ENCODE measurements at regions not wholly inside any gene's neighbourhood (a gene's known extent, or its start where the extent isn't known, plus 50 kb on each side); places are given as distances from the start of the nearest gene placed in this dataset.
"Not testable (repeated sequence)": the region's sequence is repeated elsewhere in the genome, so short reads cannot be mapped to it uniquely, and the experiment has no call there.

DNA sequence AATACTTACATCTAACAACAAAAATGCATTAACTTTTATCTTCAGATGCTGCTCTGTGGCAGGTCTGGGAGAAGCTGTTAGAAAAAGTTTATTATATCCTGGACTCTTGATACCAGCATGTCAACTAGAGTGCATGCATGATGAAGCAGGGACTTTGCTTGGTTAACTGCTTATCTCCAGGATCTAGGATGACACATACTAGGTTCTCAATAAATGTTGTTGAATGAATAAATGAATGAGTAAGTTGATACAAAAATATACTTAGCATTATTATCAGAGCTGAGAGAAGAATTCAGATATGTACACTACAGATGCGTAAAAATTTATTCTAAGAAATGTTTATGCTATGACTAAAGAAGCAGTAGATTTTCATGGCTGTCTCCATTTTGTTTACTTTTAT, 304.3 kb downstream of the LTN1 start:
- no peaks in the 10 kb centered on the region for H3K4me1 ChIP-seq
- intact Hi-C loops (cut with DNase I; ENCODE audit: low total_unique reads) = no loop called here
- DNase-seq = no peak
- H3K36me3 ChIP-seq = no peaks in the 10 kb centered on the region
- 95 to 100% (median 98%) methylated on average over 1 of the region's 1 CpG for WGBS, 5 donors
- TF ChIP-seq, protein P1, sequence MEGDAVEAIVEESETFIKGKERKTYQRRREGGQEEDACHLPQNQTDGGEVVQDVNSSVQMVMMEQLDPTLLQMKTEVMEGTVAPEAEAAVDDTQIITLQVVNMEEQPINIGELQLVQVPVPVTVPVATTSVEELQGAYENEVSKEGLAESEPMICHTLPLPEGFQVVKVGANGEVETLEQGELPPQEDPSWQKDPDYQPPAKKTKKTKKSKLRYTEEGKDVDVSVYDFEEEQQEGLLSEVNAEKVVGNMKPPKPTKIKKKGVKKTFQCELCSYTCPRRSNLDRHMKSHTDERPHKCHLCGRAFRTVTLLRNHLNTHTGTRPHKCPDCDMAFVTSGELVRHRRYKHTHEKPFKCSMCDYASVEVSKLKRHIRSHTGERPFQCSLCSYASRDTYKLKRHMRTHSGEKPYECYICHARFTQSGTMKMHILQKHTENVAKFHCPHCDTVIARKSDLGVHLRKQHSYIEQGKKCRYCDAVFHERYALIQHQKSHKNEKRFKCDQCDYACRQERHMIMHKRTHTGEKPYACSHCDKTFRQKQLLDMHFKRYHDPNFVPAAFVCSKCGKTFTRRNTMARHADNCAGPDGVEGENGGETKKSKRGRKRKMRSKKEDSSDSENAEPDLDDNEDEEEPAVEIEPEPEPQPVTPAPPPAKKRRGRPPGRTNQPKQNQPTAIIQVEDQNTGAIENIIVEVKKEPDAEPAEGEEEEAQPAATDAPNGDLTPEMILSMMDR (IDR thresholded peaks at IDR 0.05) = no peak
- TF ChIP-seq EP300 (IDR thresholded peaks at IDR 0.05) = no peak
- TF ChIP-seq POLR2A (IDR thresholded peaks at IDR 0.05) = no peak
- TF ChIP-seq POLR2AphosphoS5 (IDR thresholded peaks at IDR 0.05) = no peak
- H3K27me3 ChIP-seq = no peaks in the 10 kb centered on the region
- no peak overlapping the region for H3K4me3 ChIP-seq
- H3K27ac ChIP-seq = no peak overlapping the region
- no peaks in the 10 kb centered on the region for H3K9me3 ChIP-seq

DNA sequence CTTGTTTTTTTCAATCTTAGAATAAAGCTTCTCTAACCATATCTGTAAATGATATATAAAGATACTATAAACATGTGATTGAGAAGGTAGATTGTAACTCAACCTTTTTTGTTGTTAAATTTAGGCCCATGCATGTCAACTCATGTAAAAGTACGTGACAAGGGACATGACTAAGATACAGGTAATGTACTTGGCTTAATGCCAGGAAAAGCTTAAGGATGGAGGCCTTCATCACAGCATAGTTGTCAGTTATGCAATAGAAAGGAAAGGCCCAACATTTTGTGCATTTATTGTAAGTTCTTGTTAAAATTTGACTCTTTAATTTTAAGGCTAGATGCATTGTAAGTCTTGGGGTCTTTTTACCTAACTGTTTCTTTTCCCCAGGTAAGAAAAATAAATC, 305.1 kb downstream of the LTN1 start:
- no peaks in the 10 kb centered on the region for H3K36me3 ChIP-seq
- intact Hi-C loops (cut with DNase I; ENCODE audit: low total_unique reads) = no loop called here
- H3K9me3 ChIP-seq = no peaks in the 10 kb centered on the region
- WGBS, 5 donors = 76 to 96% (median 88%) methylated on average over 1 of the region's 1 CpG
- TF ChIP-seq POLR2A (IDR thresholded peaks at IDR 0.05) = no peak
- TF ChIP-seq, protein P1 (IDR thresholded peaks at IDR 0.05) = no peak
- no peak for TF ChIP-seq EP300 (IDR thresholded peaks at IDR 0.05)
- no peak for TF ChIP-seq POLR2AphosphoS5 (IDR thresholded peaks at IDR 0.05)
- H3K27me3 ChIP-seq = no peaks in the 10 kb centered on the region
- H3K4me3 ChIP-seq = no peak overlapping the region
- no peaks in the 10 kb centered on the region for H3K4me1 ChIP-seq
- no peak overlapping the region for H3K27ac ChIP-seq
- no peak for DNase-seq

DNA sequence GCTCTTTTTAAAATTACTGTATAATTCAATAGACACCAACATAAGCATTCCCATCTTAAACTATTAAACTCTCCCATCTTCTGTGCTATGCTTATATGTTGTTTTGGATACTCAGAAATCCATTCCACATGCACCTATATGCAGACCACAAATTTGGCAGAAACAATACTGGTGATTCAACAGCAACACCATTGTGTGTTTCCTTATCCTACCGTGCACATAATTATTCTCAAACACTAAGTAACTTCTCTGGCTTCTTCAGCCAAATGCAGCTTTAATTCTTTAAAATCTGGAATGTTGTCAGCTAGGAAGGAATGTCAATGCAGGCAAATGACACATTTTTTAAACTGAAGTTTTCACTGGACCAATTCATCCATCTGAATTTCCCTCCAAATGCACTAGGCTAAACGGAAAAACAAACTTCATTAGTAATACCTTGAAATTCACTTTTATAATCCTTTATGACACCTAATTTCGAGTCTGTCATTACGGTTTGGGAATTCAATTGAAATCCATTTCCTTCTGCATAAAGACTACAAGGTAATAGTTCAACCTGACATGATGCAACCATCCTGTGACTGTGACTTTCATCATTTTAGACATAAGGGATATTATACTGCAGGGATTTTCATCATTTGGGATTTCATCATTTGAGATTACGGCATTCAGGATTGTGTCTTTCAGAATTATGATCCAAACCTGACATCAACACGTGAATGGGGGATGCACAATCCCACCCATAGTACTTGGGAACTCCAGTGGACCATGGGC, 308.5 kb downstream of the LTN1 start:
- 79 to 86% (median 82%) methylated on average over 6 of the region's 6 CpGs for WGBS, 5 donors
- Histone ChIP-seq H3K4me1 (no peaks in the 10 kb centered on the region), H3K27ac (no peak overlapping the region), H3K4me3 (no peak overlapping the region), H3K9me3 (no peaks in the 10 kb centered on the region), H3K36me3 (no peaks in the 10 kb centered on the region), H3K27me3 (no peaks in the 10 kb centered on the region)
- no peak for TF ChIP-seq POLR2AphosphoS5 (IDR thresholded peaks at IDR 0.05)
- no peak for TF ChIP-seq EP300 (IDR thresholded peaks at IDR 0.05)
- TF ChIP-seq, protein P1 (IDR thresholded peaks at IDR 0.05) = no peak
- no peak for TF ChIP-seq POLR2A (IDR thresholded peaks at IDR 0.05)
- intact Hi-C loops (cut with DNase I; ENCODE audit: low total_unique reads) = no loop called here
- DNase-seq = no peak

DNA sequence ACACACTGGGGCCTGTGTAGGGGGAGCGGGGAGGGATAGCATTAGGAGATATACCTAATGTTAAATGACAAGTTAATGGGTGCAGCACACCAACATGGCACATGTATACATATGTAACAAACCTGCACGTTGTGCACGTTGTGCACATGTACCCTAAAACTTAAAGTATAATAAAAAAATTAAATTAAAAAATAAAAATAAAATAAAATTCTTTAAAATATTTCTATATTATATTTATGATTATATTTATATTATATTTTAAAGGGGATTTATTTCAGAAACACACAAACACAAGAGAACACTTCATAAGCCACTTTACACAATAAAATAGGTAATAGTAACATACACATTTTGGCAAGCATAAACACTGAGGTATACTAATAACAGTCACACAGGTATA, 309.8 kb downstream of the LTN1 start:
- H3K4me3 ChIP-seq; H3K4me1 ChIP-seq; H3K9me3 ChIP-seq; H3K36me3 ChIP-seq; DNase-seq; H3K27me3 ChIP-seq; H3K27ac ChIP-seq; intact Hi-C loops (cut with DNase I; ENCODE audit: low total_unique reads): not testable (repeated sequence)
- 91 to 99% (median 96%) methylated on average over 3 of the region's 3 CpGs for WGBS, 5 donors

DNA sequence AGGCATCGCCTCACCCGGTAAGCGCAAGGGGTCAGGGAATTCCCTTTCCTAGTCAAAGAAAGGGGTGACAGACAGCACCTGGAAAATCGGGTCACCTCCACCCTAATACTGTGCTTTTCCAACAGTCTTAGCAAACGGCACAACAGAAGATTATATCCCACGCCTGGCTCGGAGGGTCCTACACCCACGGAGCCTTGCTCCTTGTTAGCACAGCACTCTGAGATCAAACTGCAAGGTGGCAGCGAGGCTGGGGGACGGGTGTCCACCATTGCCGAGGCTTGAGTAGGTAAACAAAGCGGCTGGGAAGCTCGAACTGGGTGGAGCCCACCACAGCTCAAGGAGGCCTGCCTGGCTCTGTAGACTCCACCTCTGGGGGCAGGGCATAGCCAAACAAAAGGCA, 315.6 kb downstream of the LTN1 start:
- H3K27ac ChIP-seq; H3K9me3 ChIP-seq; H3K4me1 ChIP-seq; H3K36me3 ChIP-seq; H3K27me3 ChIP-seq; DNase-seq; H3K4me3 ChIP-seq; intact Hi-C loops (cut with DNase I; ENCODE audit: low total_unique reads): not testable (repeated sequence)
- WGBS, 5 donors = 87 to 95% (median 89%) methylated on average over 12 to 13 of the region's 13 CpGs
